Naive thymus-derived CD4-positive, alpha-beta T cell (primary cell): ENCODE measurements at regions not wholly inside any gene's neighbourhood (a gene's known extent, or its start where the extent isn't known, plus 50 kb on each side); places are given as distances from the start of the nearest gene placed in this dataset.
A peak's percentile ranks its signal among the peaks of the same experiment; 100 is the strongest.
"Not testable (repeated sequence)": the region's sequence is repeated elsewhere in the genome, so short reads cannot be mapped to it uniquely, and the experiment has no call there.

Experiments
- ATAC-seq: fragments of 150-1000 bp; cut with Tn5 transposase; 2 replicates; pipeline ENCODE4 v1.10.0; 2021; ENCODE audit warnings: mild to moderate bottlenecking, moderate library complexity
- CTCF ChIA-PET: fragments of 350-600 bp; sonication (Branson Sonifier 250); formaldehyde crosslinking; loops from one replicate; lab custom pipeline; 2021; ENCODE audit warnings: antibody characterized with exemption; lab: Charles Lee
- POLR2A ChIA-PET: fragments of 350-600 bp; sonication (Branson Sonifier 250); formaldehyde crosslinking; loops from one replicate; lab custom pipeline; 2021; ENCODE audit warnings: antibody characterized with exemption, inconsistent platforms; lab: Charles Lee
- DNase-seq, 9 donors: peaks; one replicate each; pipeline versions ENCODE4 v3.0.0 to v3.0.0-alpha.2; 2020 to 2022; ENCODE audit warnings: mixed read lengths in 1 of 9
- H3K27ac ChIP-seq: one replicate; pipeline ENCODE4 v1.7.0; 2013; ENCODE audit warnings: mild to moderate bottlenecking, low read depth, low read length, moderate library complexity
- H3K27me3 ChIP-seq, 2 donors: one replicate each; pipeline ENCODE4 v1.7.0; 2013; ENCODE audit warnings: low read length in 2 of 2, mild to moderate bottlenecking in 2 of 2, moderate library complexity in 2 of 2; ENCODE audit not compliant: control insufficient read depth in 2 of 2, insufficient read depth in 2 of 2
- H3K36me3 ChIP-seq, 3 experiments: 1 replicate in 2 of 3; 2 replicates in 1 of 3; pipeline ENCODE4 v1.7.0; 2013; ENCODE audit warnings: low read length in 3 of 3, mild to moderate bottlenecking in 3 of 3, moderate library complexity in 1 of 3; ENCODE audit not compliant: insufficient read depth in 3 of 3, control insufficient read depth in 2 of 3
- H3K4me1 ChIP-seq, 2 donors: one replicate each; pipeline ENCODE4 v1.7.0; 2013; ENCODE audit warnings: low read length in 2 of 2, mild to moderate bottlenecking in 2 of 2, moderate library complexity in 1 of 2; ENCODE audit not compliant: control insufficient read depth in 2 of 2, insufficient read depth in 2 of 2
- H3K4me3 ChIP-seq: 2 replicates; pipeline ENCODE4 v1.7.0; 2013; ENCODE audit warnings: mild to moderate bottlenecking, low read length
- H3K9me3 ChIP-seq, 3 experiments: 1 replicate in 2 of 3; 2 replicates in 1 of 3; pipeline ENCODE4 v1.7.0; 2013; ENCODE audit warnings: low read length in 3 of 3; ENCODE audit not compliant: control insufficient read depth in 2 of 3
- H3K27ac Mint-ChIP-seq, 9 donors: one replicate each; pipeline ENCODE4 v1.8.0; 2020 to 2022; ENCODE audit warnings: mixed read lengths in 9 of 9, mild to moderate bottlenecking in 8 of 9, moderate library complexity in 5 of 9, inconsistent platforms in 2 of 9
- H3K27me3 Mint-ChIP-seq, 5 donors: one replicate each; pipeline ENCODE4 v1.8.0; 2021 to 2022; ENCODE audit warnings: mixed read lengths in 5 of 5, mild to moderate bottlenecking in 1 of 5
- H3K36me3 Mint-ChIP-seq, 5 donors: one replicate each; pipeline ENCODE4 v1.8.0; 2020 to 2022; ENCODE audit warnings: mixed read lengths in 5 of 5, mild to moderate bottlenecking in 3 of 5, inconsistent platforms in 1 of 5
- H3K4me1 Mint-ChIP-seq, 7 donors: one replicate each; pipeline ENCODE4 v1.8.0; 2020 to 2022; ENCODE audit warnings: mixed read lengths in 7 of 7, mild to moderate bottlenecking in 3 of 7, inconsistent platforms in 1 of 7
- H3K4me3 Mint-ChIP-seq, 10 donors: one replicate each; pipeline ENCODE4 v1.8.0; 2020 to 2022; ENCODE audit warnings: mild to moderate bottlenecking in 10 of 10, mixed read lengths in 10 of 10, moderate library complexity in 6 of 10, inconsistent platforms in 2 of 10
- H3K9me3 Mint-ChIP-seq, 11 donors: one replicate each; pipeline ENCODE4 v1.8.0; 2020 to 2022; ENCODE audit warnings: mixed read lengths in 11 of 11, mild to moderate bottlenecking in 4 of 11, inconsistent platforms in 1 of 11, moderate library complexity in 1 of 11
- intact Hi-C, 2 donors: fragments of 100-400 bp; cut with micrococcal nuclease; formaldehyde crosslinking; loops; one replicate each; pipeline ENCODE4 v1.15.1; 2023

GRCh38 chr2:42974169-42974720 lies 181.9 kb upstream of the HAAO start:
- no peaks in the 10 kb centered on the region for H3K9me3 Mint-ChIP-seq
- peaks cover 0 to 10% (median 0%) of the 10 kb centered on the region in 5 donors for H3K27me3 Mint-ChIP-seq
- peak overlapping the region in 2 of 10 donors; percentile 11 to 13 for H3K4me3 Mint-ChIP-seq
- H3K27ac Mint-ChIP-seq = peak overlapping the region in 3 of 9 donors; percentile 25 to 74 (median 41)
- Histone ChIP-seq H3K27ac (no peak overlapping the region), H3K27me3 (no peaks in the 10 kb centered on the region), H3K36me3 (no peaks in the 10 kb centered on the region), H3K4me3 (no peak overlapping the region), H3K4me1 (peaks cover 0 to 6% of the 10 kb centered on the region in 2 donors), H3K9me3 (no peaks in the 10 kb centered on the region)
- DNase-seq (no peak), ATAC-seq (no peak)
- H3K4me1 Mint-ChIP-seq = peaks cover 12 to 19% (median 17%) of the 10 kb centered on the region in 7 donors
- CTCF ChIA-PET = interaction anchor here (0.6 to 4.3 kb wide), 14 partner anchors 14 to 564 kb away, joined by 3 to 48 read pairs (median 4); partner anchors contain the start of gene ZFP36L2
- no peaks in the 10 kb centered on the region for H3K36me3 Mint-ChIP-seq
- intact Hi-C loops = loop anchor here (2.0 to 5.0 kb wide), 2 partner anchors 153 to 157 kb away; no protein-coding TSS in a partner anchor
- POLR2A ChIA-PET = interaction anchor here (1.2 to 1.9 kb wide), 5 partner anchors 150 to 253 kb away, joined by 3 to 9 read pairs (median 4); partner anchors contain the start of gene ZFP36L2

- H3K36me3 Mint-ChIP-seq = no peaks in the 10 kb centered on the region
- peaks cover 12 to 19% (median 16%) of the 10 kb centered on the region in 7 donors for H3K4me1 Mint-ChIP-seq
- Histone ChIP-seq H3K27ac (no peak overlapping the region), H3K9me3 (no peaks in the 10 kb centered on the region), H3K27me3 (no peaks in the 10 kb centered on the region), H3K4me1 (peaks cover 0 to 6% of the 10 kb centered on the region in 2 donors), H3K36me3 (no peaks in the 10 kb centered on the region), H3K4me3 (no peak overlapping the region)
- intact Hi-C loops = loop anchor here (2.0 to 5.0 kb wide), 2 partner anchors 154 to 157 kb away; no protein-coding TSS in a partner anchor
- POLR2A ChIA-PET = interaction anchor here (0.7 to 1.7 kb wide), 2 partner anchors 253 to 255 kb away, joined by 5 to 9 read pairs; partner anchors contain the start of gene ZFP36L2
- peak overlapping the region in 3 of 9 donors; percentile 25 to 48 (median 26) for H3K27ac Mint-ChIP-seq
- no peak overlapping the region for H3K4me3 Mint-ChIP-seq
- no peaks in the 10 kb centered on the region for H3K9me3 Mint-ChIP-seq
- DNase-seq (no peak), ATAC-seq (no peak)
- CTCF ChIA-PET = interaction anchor here (0.6 to 4.3 kb wide), 6 partner anchors 14 to 560 kb away, joined by 3 to 48 read pairs (median 6); partner anchors contain the start of gene ZFP36L2
- peaks cover 0 to 10% (median 0%) of the 10 kb centered on the region in 5 donors for H3K27me3 Mint-ChIP-seq
Observed at GRCh38 chr2:42973726-42974125, 181.3 kb upstream of the HAAO start.

DNA sequence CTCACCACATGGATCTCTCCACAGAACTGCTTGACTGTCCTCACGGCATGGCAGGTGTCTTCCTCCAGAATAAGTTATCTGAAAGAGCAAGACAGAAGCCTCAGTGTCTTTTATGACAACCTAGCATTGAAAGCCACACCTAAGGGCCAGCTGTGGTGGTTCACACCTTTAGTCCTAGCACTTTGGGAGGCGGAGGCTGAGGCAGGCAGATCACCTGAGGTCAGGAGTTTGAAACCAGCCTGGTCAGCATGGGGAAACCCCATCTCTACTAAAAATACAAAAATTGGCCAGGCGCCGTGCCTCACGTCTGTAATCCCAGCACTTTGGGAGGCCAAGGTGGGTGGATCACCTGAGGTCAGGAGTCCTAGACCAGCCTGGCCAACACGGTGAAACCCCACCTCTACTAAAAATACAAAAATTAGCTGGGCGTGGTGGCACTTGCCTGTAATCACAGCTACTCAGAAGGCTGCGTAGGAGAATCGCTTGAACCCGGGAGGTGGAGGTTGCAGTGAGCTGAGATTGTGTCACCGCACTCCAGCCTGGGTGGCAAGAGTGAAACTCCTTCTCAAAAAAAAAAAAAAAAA lies 180.6 kb upstream of the HAAO start:
- H3K27me3 ChIP-seq, H3K4me3 ChIP-seq, H3K36me3 Mint-ChIP-seq, H3K9me3 ChIP-seq, H3K27ac ChIP-seq, H3K4me1 ChIP-seq, H3K4me3 Mint-ChIP-seq, H3K36me3 ChIP-seq, ATAC-seq, H3K9me3 Mint-ChIP-seq, H3K27ac Mint-ChIP-seq, DNase-seq: not testable (repeated sequence)
- Mint-ChIP-seq H3K27me3 (peaks cover 0 to 10% (median 0%) of the 10 kb centered on the region in 5 donors), H3K4me1 (peaks cover 12 to 19% (median 16%) of the 10 kb centered on the region in 7 donors)
- intact Hi-C loops = loop anchor here in 1 of 2 donors (5.0 kb wide), 1 partner anchor 154 kb away; no protein-coding TSS in a partner anchor
- CTCF ChIA-PET = interaction anchor here (0.6 to 4.3 kb wide), 3 partner anchors 256 to 452 kb away, joined by 3 to 48 read pairs (median 5); partner anchors contain the start of gene ZFP36L2
- POLR2A ChIA-PET = interaction anchor here (0.7 kb wide), 1 partner anchor 255 kb away, joined by 5 read pairs; no protein-coding TSS in a partner anchor

DNA sequence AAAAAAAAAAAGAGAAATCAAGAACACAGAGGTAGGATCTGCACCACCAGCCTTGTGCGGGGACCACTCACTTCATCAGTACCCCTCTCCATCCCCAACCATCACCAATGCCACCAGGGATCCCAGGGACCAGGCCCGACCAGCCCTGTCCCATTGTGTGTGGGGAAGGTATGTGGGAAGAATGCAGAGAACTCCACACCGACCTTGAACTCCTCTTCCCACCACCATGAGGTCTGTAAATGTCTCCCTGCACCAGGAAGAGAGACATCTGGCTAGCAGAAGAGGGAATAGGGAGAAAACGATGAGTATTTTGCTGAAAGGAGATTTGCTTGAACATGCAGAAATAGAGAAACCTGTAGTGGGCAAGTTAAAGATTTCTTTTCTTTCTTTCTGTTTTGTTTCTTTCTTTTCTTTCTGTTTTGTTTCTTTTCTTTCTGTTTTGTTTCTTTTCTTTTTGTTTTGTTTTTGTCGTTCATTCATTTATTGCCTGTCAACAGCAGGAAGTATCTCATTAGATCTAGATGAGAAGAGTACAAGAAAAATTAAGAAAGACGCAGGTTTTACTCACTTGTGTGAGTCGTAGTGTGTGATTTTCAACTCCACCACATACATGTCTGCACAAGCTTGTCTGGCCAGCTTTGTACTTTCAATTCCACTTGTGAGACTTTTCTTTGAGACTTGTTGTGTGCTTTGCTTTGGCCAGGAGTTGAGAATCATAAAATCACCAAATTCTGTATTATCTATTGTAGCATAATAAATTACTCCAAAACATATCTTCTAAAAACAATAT lies 179.8 kb upstream of the HAAO start:
- no peak for ATAC-seq
- CTCF ChIA-PET = no interaction called here
- H3K4me1 Mint-ChIP-seq = peaks cover 4 to 18% (median 10%) of the 10 kb centered on the region in 7 donors
- H3K27ac ChIP-seq = no peak overlapping the region
- no peaks in the 10 kb centered on the region for H3K36me3 Mint-ChIP-seq
- peak overlapping the region in 1 of 9 donors; percentile 73 for H3K27ac Mint-ChIP-seq
- H3K4me1 ChIP-seq = peaks cover 0 to 4% of the 10 kb centered on the region in 2 donors
- H3K4me3 Mint-ChIP-seq = no peak overlapping the region
- no peaks in the 10 kb centered on the region for H3K9me3 ChIP-seq
- intact Hi-C loops = loop anchor here in 1 of 2 donors (5.0 kb wide), 1 partner anchor 155 kb away; no protein-coding TSS in a partner anchor
- no peak overlapping the region for H3K4me3 ChIP-seq
- peaks cover 0 to 2% (median 0%) of the 10 kb centered on the region in 5 donors for H3K27me3 Mint-ChIP-seq
- H3K27me3 ChIP-seq = no peaks in the 10 kb centered on the region
- DNase-seq = no peak
- no peaks in the 10 kb centered on the region for H3K9me3 Mint-ChIP-seq
- H3K36me3 ChIP-seq = no peaks in the 10 kb centered on the region
- POLR2A ChIA-PET = interaction anchor here (0.7 kb wide), 1 partner anchor 15 kb away, joined by 3 read pairs; no protein-coding TSS in a partner anchor

- H3K27me3 ChIP-seq = no peaks in the 10 kb centered on the region
- Mint-ChIP-seq H3K4me1 (peaks cover 0 to 12% (median 5%) of the 10 kb centered on the region in 7 donors), H3K36me3 (no peaks in the 10 kb centered on the region), H3K4me3 (no peak overlapping the region), H3K27me3 (no peaks in the 10 kb centered on the region), H3K9me3 (no peaks in the 10 kb centered on the region), H3K27ac (no peak overlapping the region)
- no peaks in the 10 kb centered on the region for H3K9me3 ChIP-seq
- ATAC-seq (no peak), DNase-seq (no peak)
- H3K4me3 ChIP-seq = no peak overlapping the region
- no peaks in the 10 kb centered on the region for H3K4me1 ChIP-seq
- intact Hi-C loops = loop anchor here in 1 of 2 donors (5.0 kb wide), 1 partner anchor 156 kb away; no protein-coding TSS in a partner anchor
- CTCF ChIA-PET = interaction anchor here (0.6 kb wide), 1 partner anchor 369 kb away, joined by 3 read pairs; no protein-coding TSS in a partner anchor
- POLR2A ChIA-PET = no interaction called here
- H3K36me3 ChIP-seq = no peaks in the 10 kb centered on the region
- no peak overlapping the region for H3K27ac ChIP-seq
Observed at GRCh38 chr2:42971381-42971780, 179.0 kb upstream of the HAAO start.

- H3K36me3 ChIP-seq = no peaks in the 10 kb centered on the region
- DNase-seq (no peak), ATAC-seq (no peak)
- H3K4me3 Mint-ChIP-seq = no peak overlapping the region
- POLR2A ChIA-PET = no interaction called here
- no peak overlapping the region for H3K4me3 ChIP-seq
- no peaks in the 10 kb centered on the region for H3K9me3 ChIP-seq
- no peaks in the 10 kb centered on the region for H3K27me3 ChIP-seq
- no peaks in the 10 kb centered on the region for H3K9me3 Mint-ChIP-seq
- no peaks in the 10 kb centered on the region for H3K36me3 Mint-ChIP-seq
- H3K4me1 Mint-ChIP-seq = peaks cover 0 to 12% (median 5%) of the 10 kb centered on the region in 7 donors
- CTCF ChIA-PET = no interaction called here
- no peak overlapping the region for H3K27ac ChIP-seq
- H3K4me1 ChIP-seq = no peaks in the 10 kb centered on the region
- intact Hi-C loops = loop anchor here in 1 of 2 donors (5.0 kb wide), 1 partner anchor 157 kb away; no protein-coding TSS in a partner anchor
- H3K27me3 Mint-ChIP-seq = peaks cover 0 to 4% (median 0%) of the 10 kb centered on the region in 5 donors
- H3K27ac Mint-ChIP-seq = no peak overlapping the region
Observed at GRCh38 chr2:42970151-42970550, 177.8 kb upstream of the HAAO start.
